Astrocyte (in vitro differentiated cells and primary cell): ENCODE measurements at regions not wholly inside any gene's neighbourhood (a gene's known extent, or its start where the extent isn't known, plus 50 kb on each side); places are given as distances from the start of the nearest gene placed in this dataset.

Experiments
- DNase-seq: peaks from one replicate; pipeline ENCODE4 v3.0.0-alpha.2; 2010; ENCODE audit warnings: low read depth
- FAIRE-seq: peaks from 2 replicates; lab custom pipeline; 2011; peaks lifted over from hg19 to GRCh38; lab: Jason Lieb, UNC
- H2AFZ ChIP-seq: 2 replicates; pipeline ENCODE4 v1.6.0; 2012; ENCODE audit warnings: low read depth, low read length, inconsistent platforms
- H3K27ac ChIP-seq: 2 replicates; pipeline ENCODE4 v1.5.1; 2011; ENCODE audit warnings: low read depth, low read length, inconsistent platforms
- H3K27me3 ChIP-seq: 2 replicates; pipeline ENCODE4 v1.6.0; 2011; ENCODE audit warnings: low read length, inconsistent platforms; ENCODE audit not compliant: insufficient read depth
- H3K36me3 ChIP-seq: 2 replicates; pipeline ENCODE4 v1.5.1; 2011; ENCODE audit warnings: low read length, inconsistent platforms; ENCODE audit not compliant: insufficient read depth
- H3K4me1 ChIP-seq: 2 replicates; pipeline ENCODE4 v1.5.1; 2011; ENCODE audit warnings: low read length, inconsistent platforms; ENCODE audit not compliant: insufficient read depth
- H3K4me2 ChIP-seq: 2 replicates; pipeline ENCODE4 v1.6.0; 2012; ENCODE audit warnings: low read length, inconsistent platforms
- H3K4me3 ChIP-seq: 2 replicates; pipeline ENCODE4 v1.5.1; 2011; ENCODE audit warnings: low read depth, mild to moderate bottlenecking, low read length, inconsistent platforms; ENCODE audit not compliant: insufficient read depth
- H3K79me2 ChIP-seq: 2 replicates; pipeline ENCODE4 v1.6.0; 2012; ENCODE audit warnings: mild to moderate bottlenecking, low read length, inconsistent platforms; ENCODE audit not compliant: insufficient read depth
- H3K9ac ChIP-seq: 2 replicates; pipeline ENCODE4 v1.6.0; 2012; ENCODE audit warnings: mild to moderate bottlenecking, low read length, inconsistent platforms
- H3K9me3 ChIP-seq: 2 replicates; pipeline ENCODE4 v1.5.1; 2012; ENCODE audit warnings: low read depth, mild to moderate bottlenecking, low read length, inconsistent platforms; ENCODE audit not compliant: insufficient read depth
- H4K20me1 ChIP-seq: 2 replicates; pipeline ENCODE4 v1.6.0; 2012; ENCODE audit warnings: low read length, inconsistent platforms; ENCODE audit not compliant: insufficient read depth
- H3K27ac Mint-ChIP-seq: one replicate; pipeline ENCODE4 v1.8.0; 2021; ENCODE audit warnings: mild to moderate bottlenecking, mixed read lengths; ENCODE audit not compliant: unreplicated experiment
- H3K27me3 Mint-ChIP-seq: one replicate; pipeline ENCODE4 v1.8.0; 2021; ENCODE audit warnings: low read depth, mixed read lengths; ENCODE audit not compliant: unreplicated experiment
- H3K36me3 Mint-ChIP-seq: one replicate; pipeline ENCODE4 v1.8.0; 2021; ENCODE audit warnings: low read depth, mixed read lengths; ENCODE audit not compliant: unreplicated experiment
- H3K4me1 Mint-ChIP-seq: one replicate; pipeline ENCODE4 v1.8.0; 2021; ENCODE audit warnings: low read depth, mixed read lengths; ENCODE audit not compliant: unreplicated experiment
- H3K4me3 Mint-ChIP-seq: one replicate; pipeline ENCODE4 v1.8.0; 2021; ENCODE audit warnings: mild to moderate bottlenecking, moderate library complexity, mixed read lengths; ENCODE audit not compliant: unreplicated experiment
- H3K9me3 Mint-ChIP-seq: one replicate; pipeline ENCODE4 v1.8.0; 2021; ENCODE audit warnings: mild to moderate bottlenecking, mixed read lengths; ENCODE audit not compliant: unreplicated experiment
- EZH2 ChIP-seq: IDR thresholded peaks from 2 replicates; pipeline ENCODE4 v1.6.1; 2012; ENCODE audit warnings: mild to moderate bottlenecking, low read length, inconsistent platforms; ENCODE audit not compliant: insufficient read depth
- TF ChIP-seq, protein P1 (sequence below): IDR thresholded peaks from 2 replicates; pipeline ENCODE4 v1.5.1; 2011; ENCODE audit warnings: low read depth, mild to moderate bottlenecking, inconsistent platforms, low read length, moderate library complexity; ENCODE audit not compliant: insufficient read depth

DNA sequence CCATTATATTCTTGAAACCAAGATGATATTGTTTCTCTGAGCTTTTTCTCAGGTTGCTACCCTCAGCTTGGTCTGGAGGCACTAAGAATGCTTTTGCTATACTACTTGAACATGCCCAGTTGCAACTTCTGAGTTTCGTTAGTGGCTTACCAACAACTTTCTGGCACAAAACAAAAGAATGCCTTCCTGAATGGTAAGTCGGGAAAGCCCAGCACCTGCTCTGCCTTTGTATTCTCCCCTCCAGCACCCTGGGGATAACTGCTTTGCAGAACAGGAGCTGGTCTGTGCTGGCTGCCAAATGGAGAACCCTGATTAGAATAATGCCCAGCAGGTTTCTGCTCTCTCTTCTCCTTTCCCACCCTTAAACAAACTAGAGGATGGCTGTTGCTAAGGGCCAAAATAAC is 149.3 kb downstream of the TGFB2 start:
- TF ChIP-seq, protein P1, sequence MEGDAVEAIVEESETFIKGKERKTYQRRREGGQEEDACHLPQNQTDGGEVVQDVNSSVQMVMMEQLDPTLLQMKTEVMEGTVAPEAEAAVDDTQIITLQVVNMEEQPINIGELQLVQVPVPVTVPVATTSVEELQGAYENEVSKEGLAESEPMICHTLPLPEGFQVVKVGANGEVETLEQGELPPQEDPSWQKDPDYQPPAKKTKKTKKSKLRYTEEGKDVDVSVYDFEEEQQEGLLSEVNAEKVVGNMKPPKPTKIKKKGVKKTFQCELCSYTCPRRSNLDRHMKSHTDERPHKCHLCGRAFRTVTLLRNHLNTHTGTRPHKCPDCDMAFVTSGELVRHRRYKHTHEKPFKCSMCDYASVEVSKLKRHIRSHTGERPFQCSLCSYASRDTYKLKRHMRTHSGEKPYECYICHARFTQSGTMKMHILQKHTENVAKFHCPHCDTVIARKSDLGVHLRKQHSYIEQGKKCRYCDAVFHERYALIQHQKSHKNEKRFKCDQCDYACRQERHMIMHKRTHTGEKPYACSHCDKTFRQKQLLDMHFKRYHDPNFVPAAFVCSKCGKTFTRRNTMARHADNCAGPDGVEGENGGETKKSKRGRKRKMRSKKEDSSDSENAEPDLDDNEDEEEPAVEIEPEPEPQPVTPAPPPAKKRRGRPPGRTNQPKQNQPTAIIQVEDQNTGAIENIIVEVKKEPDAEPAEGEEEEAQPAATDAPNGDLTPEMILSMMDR = no peak
- TF ChIP-seq EZH2 = no peak
- no peak overlapping the region for H3K27ac ChIP-seq
- H3K79me2 ChIP-seq = no peaks in the 10 kb centered on the region
- Mint-ChIP-seq H3K4me1 (peaks cover 69% of the 10 kb centered on the region), H3K4me3 (no peak overlapping the region), H3K27ac (peak overlapping the region; percentile 58), H3K9me3 (peaks cover 3% of the 10 kb centered on the region), H3K27me3 (no peaks in the 10 kb centered on the region), H3K36me3 (peaks cover 2% of the 10 kb centered on the region)
- DNase-seq (no peak), FAIRE-seq (no peak)
- H3K9ac ChIP-seq = no peak overlapping the region
- H3K9me3 ChIP-seq = no peaks in the 10 kb centered on the region
- H3K36me3 ChIP-seq = no peaks in the 10 kb centered on the region
- no peak overlapping the region for H2AFZ ChIP-seq
- peaks cover 44% of the 10 kb centered on the region for H3K4me1 ChIP-seq
- no peaks in the 10 kb centered on the region for H3K27me3 ChIP-seq
- H3K4me2 ChIP-seq = no peak overlapping the region
- no peaks in the 10 kb centered on the region for H4K20me1 ChIP-seq
- H3K4me3 ChIP-seq = no peak overlapping the region

DNA sequence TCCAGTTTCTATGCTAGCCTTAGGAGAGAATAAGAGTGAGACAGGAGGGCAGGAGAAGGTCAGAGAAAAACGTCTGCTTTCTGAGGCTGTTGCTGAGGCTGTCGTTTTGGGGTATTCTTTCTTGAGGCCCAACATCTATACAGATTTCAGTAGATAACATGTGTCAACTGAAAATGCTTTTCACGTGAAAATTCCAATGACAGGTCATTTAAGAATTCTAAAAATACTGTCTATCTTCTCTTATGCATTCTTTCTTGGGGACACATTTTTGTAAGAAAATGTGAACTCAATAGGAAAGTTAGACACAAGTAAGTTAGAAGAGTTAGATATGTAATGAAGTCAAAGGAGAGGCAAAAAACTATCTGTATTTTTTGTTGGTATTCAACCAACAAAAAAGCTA is 150.8 kb downstream of the TGFB2 start:
- H3K27me3 ChIP-seq = no peaks in the 10 kb centered on the region
- H3K79me2 ChIP-seq = no peaks in the 10 kb centered on the region
- peak overlapping the region; percentile 98 for H3K27ac Mint-ChIP-seq
- peak overlapping the region; percentile 43 for H3K9ac ChIP-seq
- peaks cover 2% of the 10 kb centered on the region for H3K36me3 Mint-ChIP-seq
- no peaks in the 10 kb centered on the region for H4K20me1 ChIP-seq
- TF ChIP-seq, protein P1 = no peak
- no peak for TF ChIP-seq EZH2
- H3K4me3 Mint-ChIP-seq = no peak overlapping the region
- no peak overlapping the region for H2AFZ ChIP-seq
- no peaks in the 10 kb centered on the region for H3K9me3 ChIP-seq
- H3K4me1 Mint-ChIP-seq = peaks cover 75% of the 10 kb centered on the region
- peaks cover 3% of the 10 kb centered on the region for H3K9me3 Mint-ChIP-seq
- H3K27me3 Mint-ChIP-seq = no peaks in the 10 kb centered on the region
- peak; percentile 55 for FAIRE-seq
- DNase-seq = no peak
- H3K4me2 ChIP-seq = no peak overlapping the region
- H3K36me3 ChIP-seq = no peaks in the 10 kb centered on the region
- peaks cover 43% of the 10 kb centered on the region for H3K4me1 ChIP-seq
- H3K4me3 ChIP-seq = no peak overlapping the region
- peak overlapping the region; percentile 100 for H3K27ac ChIP-seq

DNA sequence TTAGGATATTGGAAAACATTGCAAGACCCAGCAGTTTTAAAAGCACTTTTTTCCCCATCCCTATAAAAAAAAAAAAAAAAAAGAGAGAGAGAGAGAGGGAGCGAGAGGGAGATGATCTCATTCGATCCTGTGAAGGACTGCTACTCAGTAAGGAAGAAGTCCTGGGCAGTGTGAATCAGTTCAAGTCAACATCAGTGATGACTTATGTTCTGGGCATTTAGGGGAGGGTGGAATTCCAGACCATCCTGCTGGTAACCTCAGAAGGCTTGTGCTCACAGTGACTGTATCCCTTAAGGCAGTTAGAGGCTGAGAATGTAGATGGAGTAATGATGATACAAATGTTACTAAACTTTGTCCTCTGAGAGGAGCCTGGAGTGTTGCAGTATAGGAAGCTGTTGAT is 151.4 kb downstream of the TGFB2 start:
- H3K9me3 Mint-ChIP-seq = peaks cover 3% of the 10 kb centered on the region
- FAIRE-seq (peak; percentile 98), DNase-seq (peak; percentile 100)
- no peaks in the 10 kb centered on the region for H3K9me3 ChIP-seq
- H3K27ac Mint-ChIP-seq = peak overlapping the region; percentile 98
- peaks cover 2% of the 10 kb centered on the region for H3K36me3 Mint-ChIP-seq
- no peaks in the 10 kb centered on the region for H3K27me3 Mint-ChIP-seq
- no peak overlapping the region for H3K4me3 ChIP-seq
- no peak overlapping the region for H2AFZ ChIP-seq
- H3K9ac ChIP-seq = peak overlapping the region; percentile 72
- peaks cover 43% of the 10 kb centered on the region for H3K4me1 ChIP-seq
- no peaks in the 10 kb centered on the region for H3K36me3 ChIP-seq
- H3K27ac ChIP-seq = peak overlapping the region; percentile 100
- no peaks in the 10 kb centered on the region for H3K27me3 ChIP-seq
- no peaks in the 10 kb centered on the region for H3K79me2 ChIP-seq
- peaks cover 76% of the 10 kb centered on the region for H3K4me1 Mint-ChIP-seq
- H3K4me2 ChIP-seq = peak overlapping the region; percentile 53
- no peaks in the 10 kb centered on the region for H4K20me1 ChIP-seq
- no peak overlapping the region for H3K4me3 Mint-ChIP-seq
- TF ChIP-seq, protein P1 = no peak
